ENCODE measurements at regions not wholly inside any gene's neighbourhood (a gene's known extent, or its start where the extent isn't known, plus 50 kb on each side); places are given as distances from the start of the nearest gene placed in this dataset.
"Not testable (repeated sequence)": the region's sequence is repeated elsewhere in the genome, so short reads cannot be mapped to it uniquely, and the experiment has no call there.

- in situ Hi-C loops (cut with HindIII; ENCODE audit: low sequenced_read_pairs) = loop anchor here (5.0 kb wide), 1 partner anchor 67 kb away; no protein-coding TSS in a partner anchor
- no peak for DNase-seq (ENCODE audit: low read depth)
- H3K4me3 ChIP-seq (ENCODE audit: low read depth, low read length) = no peak overlapping the region
- TF ChIP-seq CTCF (IDR thresholded peaks at IDR 0.05; ENCODE audit: low read depth, low read length, missing control alignments) = no peak
Observed at GRCh38 chr10:118969014-118969413, 60.5 kb upstream of the NANOS1 start.

GRCh38 chr10:118970770-118971169 is 58.7 kb upstream of the NANOS1 start:
- in situ Hi-C loops (cut with HindIII; ENCODE audit: low sequenced_read_pairs) = no loop called here
- TF ChIP-seq CTCF (IDR thresholded peaks at IDR 0.05; ENCODE audit: low read depth, low read length, missing control alignments) = no peak
- no peak for DNase-seq (ENCODE audit: low read depth)
- no peak overlapping the region for H3K4me3 ChIP-seq (ENCODE audit: low read depth, low read length)

- no peak overlapping the region for H3K4me3 ChIP-seq (ENCODE audit: low read depth, low read length)
- DNase-seq (ENCODE audit: low read depth) = no peak
- no peak for TF ChIP-seq CTCF (IDR thresholded peaks at IDR 0.05; ENCODE audit: low read depth, low read length, missing control alignments)
- in situ Hi-C loops (cut with HindIII; ENCODE audit: low sequenced_read_pairs) = no loop called here
Observed at GRCh38 chr10:118971187-118971586, 58.3 kb upstream of the NANOS1 start.

- no peak for TF ChIP-seq CTCF (IDR thresholded peaks at IDR 0.05; ENCODE audit: low read depth, low read length, missing control alignments)
- no peak overlapping the region for H3K4me3 ChIP-seq (ENCODE audit: low read depth, low read length)
- DNase-seq (ENCODE audit: low read depth) = no peak
- in situ Hi-C loops (cut with HindIII; ENCODE audit: low sequenced_read_pairs) = no loop called here
Observed at GRCh38 chr10:118971876-118972275, 57.6 kb upstream of the NANOS1 start.

- DNase-seq (ENCODE audit: low read depth) = no peak
- TF ChIP-seq CTCF (IDR thresholded peaks at IDR 0.05; ENCODE audit: low read depth, low read length, missing control alignments) = no peak
- in situ Hi-C loops (cut with HindIII; ENCODE audit: low sequenced_read_pairs) = no loop called here
- no peak overlapping the region for H3K4me3 ChIP-seq (ENCODE audit: low read depth, low read length)
Observed at GRCh38 chr10:118973744-118974143, 55.8 kb upstream of the NANOS1 start.

- DNase-seq (ENCODE audit: low read depth) = no peak
- in situ Hi-C loops (cut with HindIII; ENCODE audit: low sequenced_read_pairs) = no loop called here
- TF ChIP-seq CTCF (IDR thresholded peaks at IDR 0.05; ENCODE audit: low read depth, low read length, missing control alignments) = no peak
- no peak overlapping the region for H3K4me3 ChIP-seq (ENCODE audit: low read depth, low read length)
Observed at GRCh38 chr10:118974951-118975350, 54.6 kb upstream of the NANOS1 start.

- DNase-seq (ENCODE audit: low read depth); H3K4me3 ChIP-seq (ENCODE audit: low read depth, low read length); in situ Hi-C loops (cut with HindIII; ENCODE audit: low sequenced_read_pairs): not testable (repeated sequence)
Observed at GRCh38 chr10:118976219-118976618, 53.3 kb upstream of the NANOS1 start.

Measured in astrocyte of the cerebellum (primary cell).